ENCODE measurements at regions not wholly inside any gene's neighbourhood (a gene's known extent, or its start where the extent isn't known, plus 50 kb on each side); places are given as distances from the start of the nearest gene placed in this dataset.

DNA sequence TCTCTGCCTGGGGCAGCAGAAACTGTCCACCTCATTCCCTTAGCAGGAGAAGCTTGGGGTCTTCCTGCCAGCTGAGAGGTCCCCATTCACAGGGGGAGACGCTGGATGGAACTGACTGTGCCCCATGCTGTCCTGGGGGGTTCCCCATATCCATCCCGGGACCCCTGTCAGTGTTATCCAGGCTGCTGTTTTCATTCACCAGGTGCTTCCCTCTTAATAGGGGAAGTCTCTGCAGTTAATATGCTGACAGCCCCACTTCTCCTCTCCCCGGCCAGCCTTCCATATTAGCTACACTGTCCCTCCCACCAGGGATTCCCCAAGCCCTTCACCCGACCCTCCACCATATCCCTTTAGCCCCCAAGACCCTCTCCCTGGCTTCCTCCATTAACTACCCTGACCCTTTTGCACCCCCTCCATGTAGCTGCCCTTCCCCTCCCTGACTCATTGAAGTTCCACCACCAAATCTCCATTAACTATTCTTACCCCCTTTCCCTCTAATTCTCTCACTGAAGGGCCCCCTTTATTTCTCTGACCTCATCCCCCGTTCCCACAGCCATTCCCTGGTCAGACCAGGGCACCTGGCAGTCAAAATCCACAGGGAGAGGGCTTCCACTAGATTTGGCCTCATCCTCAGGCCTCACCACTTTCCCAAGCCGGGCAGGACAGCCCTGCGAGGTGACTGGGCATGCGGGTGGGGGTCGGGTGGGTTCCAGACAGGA, 92.0 kb upstream of the PAX2 start:
- TF ChIP-seq, protein P1, sequence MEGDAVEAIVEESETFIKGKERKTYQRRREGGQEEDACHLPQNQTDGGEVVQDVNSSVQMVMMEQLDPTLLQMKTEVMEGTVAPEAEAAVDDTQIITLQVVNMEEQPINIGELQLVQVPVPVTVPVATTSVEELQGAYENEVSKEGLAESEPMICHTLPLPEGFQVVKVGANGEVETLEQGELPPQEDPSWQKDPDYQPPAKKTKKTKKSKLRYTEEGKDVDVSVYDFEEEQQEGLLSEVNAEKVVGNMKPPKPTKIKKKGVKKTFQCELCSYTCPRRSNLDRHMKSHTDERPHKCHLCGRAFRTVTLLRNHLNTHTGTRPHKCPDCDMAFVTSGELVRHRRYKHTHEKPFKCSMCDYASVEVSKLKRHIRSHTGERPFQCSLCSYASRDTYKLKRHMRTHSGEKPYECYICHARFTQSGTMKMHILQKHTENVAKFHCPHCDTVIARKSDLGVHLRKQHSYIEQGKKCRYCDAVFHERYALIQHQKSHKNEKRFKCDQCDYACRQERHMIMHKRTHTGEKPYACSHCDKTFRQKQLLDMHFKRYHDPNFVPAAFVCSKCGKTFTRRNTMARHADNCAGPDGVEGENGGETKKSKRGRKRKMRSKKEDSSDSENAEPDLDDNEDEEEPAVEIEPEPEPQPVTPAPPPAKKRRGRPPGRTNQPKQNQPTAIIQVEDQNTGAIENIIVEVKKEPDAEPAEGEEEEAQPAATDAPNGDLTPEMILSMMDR (conservative IDR thresholded peaks at IDR 0.05; ENCODE audit: low read depth) = no peak
- ChIA-PET CTCF (interaction anchor here (0.6 kb wide), 2 partner anchors 112 to 975 kb away, joined by 4 to 5 read pairs; no protein-coding TSS in a partner anchor), POLR2A (ENCODE audit: low non-redundant PET) (no interaction called here)

DNA sequence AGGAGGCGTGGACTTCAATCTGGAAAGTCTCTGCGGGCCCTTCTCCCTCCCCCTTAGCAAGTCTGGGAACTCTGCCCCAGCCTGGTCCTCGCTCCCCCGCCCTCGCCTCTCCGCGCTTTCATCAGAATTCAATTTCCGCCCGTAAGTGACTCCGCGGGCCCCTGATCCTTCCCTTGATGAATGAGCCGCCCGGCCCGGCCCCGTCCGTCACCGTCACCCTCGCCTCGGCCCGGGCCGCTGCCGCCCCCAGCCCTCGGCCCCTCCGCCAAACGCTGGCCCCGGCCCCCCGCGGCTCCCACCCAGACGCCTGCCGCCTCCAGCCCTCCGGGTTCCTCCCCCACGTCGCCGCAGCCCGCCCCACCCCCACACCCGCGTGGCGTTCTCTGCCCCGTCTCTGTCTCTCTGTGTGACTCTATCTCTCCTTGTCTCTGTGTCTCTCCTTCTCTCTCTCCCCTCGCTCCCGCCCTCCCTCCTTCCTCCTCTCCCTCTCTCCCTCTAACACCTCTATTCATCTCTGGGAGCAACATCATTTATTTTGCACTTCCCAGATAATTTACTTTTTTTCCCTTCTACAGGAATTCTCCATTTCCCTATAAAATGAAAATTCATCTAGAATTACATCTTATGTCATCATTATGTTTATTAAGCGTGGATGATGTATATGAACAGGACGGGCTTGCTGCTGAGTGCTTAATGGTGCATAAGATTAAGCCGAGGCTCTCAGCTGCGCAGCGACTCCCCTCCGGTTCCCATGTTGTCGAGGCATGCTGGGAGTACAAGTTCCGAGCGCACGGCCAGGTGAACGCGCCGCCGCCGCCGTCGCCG, 91.2 kb upstream of the PAX2 start:
- TF ChIP-seq, protein P1 (conservative IDR thresholded peaks at IDR 0.05; ENCODE audit: low read depth) = no peak
- CTCF ChIA-PET = interaction anchor here (0.6 to 0.8 kb wide), 2 partner anchors 17 to 974 kb away, joined by 3 to 4 read pairs; no protein-coding TSS in a partner anchor
- POLR2A ChIA-PET (ENCODE audit: low non-redundant PET) = no interaction called here
- no peak overlapping the region for H3K27ac ChIP-seq
- no peak for DNase-seq (ENCODE audit: low spot score)

More for the DNA sequence above, 92.0 kb upstream of the PAX2 start:
- H3K27ac ChIP-seq = no peak overlapping the region
- DNase-seq (ENCODE audit: low spot score) = no peak

DNA sequence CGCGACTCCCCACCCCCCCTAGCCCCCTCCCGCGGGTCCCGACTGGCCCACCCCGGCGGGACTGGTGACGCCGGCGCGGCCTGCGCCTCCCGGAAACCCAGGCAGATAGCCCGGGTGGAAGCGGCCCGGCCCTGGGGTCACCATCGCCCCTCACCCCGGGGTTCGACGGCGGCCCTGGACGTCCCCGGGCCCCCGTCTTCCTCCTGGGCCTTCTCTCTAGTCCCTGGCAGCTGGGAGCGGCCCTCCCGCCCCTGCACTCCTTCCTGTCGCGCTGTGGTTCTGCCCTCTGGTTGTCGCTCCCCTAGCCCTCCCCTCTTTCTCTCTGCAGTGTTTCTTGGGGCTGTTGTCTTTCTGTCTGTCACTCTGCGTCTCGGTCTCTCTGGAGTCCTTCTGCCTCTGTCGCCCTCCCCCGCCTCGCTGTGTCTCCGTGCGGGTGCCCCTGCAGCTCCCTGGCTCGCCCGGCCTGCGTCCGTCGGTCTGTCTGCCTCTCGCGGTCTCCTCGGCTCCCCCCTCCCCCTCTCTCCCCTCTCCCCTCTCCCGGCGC, 90.5 kb upstream of the PAX2 start:
- no peak for DNase-seq (ENCODE audit: low spot score)
- no peak overlapping the region for H3K27ac ChIP-seq
- POLR2A ChIA-PET (ENCODE audit: low non-redundant PET) = no interaction called here
- TF ChIP-seq, protein P1 (conservative IDR thresholded peaks at IDR 0.05; ENCODE audit: low read depth) = no peak
- CTCF ChIA-PET = interaction anchor here (0.8 kb wide), 2 partner anchors 18 to 88 kb away, joined by 3 read pairs; no protein-coding TSS in a partner anchor

- DNase-seq (ENCODE audit: low spot score) = no peak
- TF ChIP-seq, protein P1 (conservative IDR thresholded peaks at IDR 0.05; ENCODE audit: low read depth) = no peak
- H3K27ac ChIP-seq = no peak overlapping the region
- ChIA-PET POLR2A (ENCODE audit: low non-redundant PET) (no interaction called here), CTCF (interaction anchor here (0.8 kb wide), 2 partner anchors 19 to 88 kb away, joined by 3 read pairs; no protein-coding TSS in a partner anchor)
Observed at GRCh38 chr10:100655326-100655759, 90.0 kb upstream of the PAX2 start.

- TF ChIP-seq, protein P1 (conservative IDR thresholded peaks at IDR 0.05; ENCODE audit: low read depth) = no peak
- CTCF ChIA-PET = interaction anchor here (0.6 kb wide), 1 partner anchor 52 kb away, joined by 3 read pairs; no protein-coding TSS in a partner anchor
- no peak overlapping the region for H3K27ac ChIP-seq
- POLR2A ChIA-PET (ENCODE audit: low non-redundant PET) = no interaction called here
- no peak for DNase-seq (ENCODE audit: low spot score)
Observed at GRCh38 chr10:100655760-100656421, 89.5 kb upstream of the PAX2 start.

DNA sequence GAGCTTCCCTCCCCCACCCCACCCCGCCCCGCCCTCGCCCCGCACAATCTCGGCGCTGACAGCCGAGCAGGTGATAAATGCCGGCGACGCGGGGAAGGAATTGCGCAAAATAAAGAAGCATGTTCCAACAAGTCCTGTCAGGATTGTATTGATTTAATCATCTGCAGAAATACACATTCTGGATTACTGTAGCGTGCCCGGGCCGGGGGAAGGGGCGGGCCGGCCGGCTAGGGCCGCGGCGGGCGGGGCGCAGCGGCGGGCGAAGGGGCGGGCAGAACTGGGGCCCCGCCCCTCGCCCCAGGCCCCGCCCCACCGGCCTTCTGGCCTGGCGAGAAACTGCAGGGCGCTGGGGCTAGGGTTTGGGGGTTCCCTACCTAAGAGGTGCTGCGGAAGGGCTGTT, 88.9 kb upstream of the PAX2 start:
- TF ChIP-seq, protein P1 (conservative IDR thresholded peaks at IDR 0.05; ENCODE audit: low read depth) = no peak
- no peak overlapping the region for H3K27ac ChIP-seq
- ChIA-PET CTCF (interaction anchor here (0.6 kb wide), 1 partner anchor 52 kb away, joined by 3 read pairs; no protein-coding TSS in a partner anchor), POLR2A (ENCODE audit: low non-redundant PET) (no interaction called here)
- peak; percentile 96 for DNase-seq (ENCODE audit: low spot score)

All from RWPE1 (cell line).